SK-MEL-5 (cell line): ENCODE measurements at regions not wholly inside any gene's neighbourhood (a gene's known extent, or its start where the extent isn't known, plus 50 kb on each side); places are given as distances from the start of the nearest gene placed in this dataset.
A peak's percentile ranks its signal among the peaks of the same experiment; 100 is the strongest.

Experiments used
- DNase-seq: peaks from one replicate; pipeline ENCODE4 v3.0.0-alpha.2; 2016; ENCODE audit warnings: low read depth, low spot score
- in situ Hi-C: cut with HindIII; loops from 2 replicates; pipeline ENCODE4 v1.10.0; 2016; ENCODE audit warnings: low sequenced_read_pairs, high pct_unique_total_duplicates, low pct_unique_long_range_greater_than_20kb

GRCh38 chr21:22649246-22649645, 1651.0 kb downstream of the NCAM2 start:
- no peak for DNase-seq
- in situ Hi-C loops: no loop called here

GRCh38 chr21:22650226-22650625, 1652.0 kb downstream of the NCAM2 start:
- DNase-seq: no peak
- in situ Hi-C loops: no loop called here

GRCh38 chr21:22657781-22658180, 1659.6 kb downstream of the NCAM2 start:
- in situ Hi-C loops: no loop called here
- no peak for DNase-seq

GRCh38 chr21:22670148-22670547, 1671.9 kb downstream of the NCAM2 start:
- no peak for DNase-seq
- in situ Hi-C loops: no loop called here

GRCh38 chr21:22679207-22679606, 1681.0 kb downstream of the NCAM2 start:
- in situ Hi-C loops: no loop called here
- no peak for DNase-seq

- in situ Hi-C loops: no loop called here
Observed at GRCh38 chr21:22691658-22692057, 1693.4 kb downstream of the NCAM2 start.

GRCh38 chr21:22703521-22703920, 1705.3 kb downstream of the NCAM2 start:
- no peak for DNase-seq
- in situ Hi-C loops: no loop called here

More at GRCh38 chr21:22691658-22692057, 1693.4 kb downstream of the NCAM2 start:
- no peak for DNase-seq

GRCh38 chr21:22710721-22711120, 1712.5 kb downstream of the NCAM2 start:
- in situ Hi-C loops: no loop called here
- no peak for DNase-seq

GRCh38 chr21:22711636-22712035, 1713.4 kb downstream of the NCAM2 start:
- in situ Hi-C loops: no loop called here

GRCh38 chr21:22725436-22725835, 1727.2 kb downstream of the NCAM2 start:
- in situ Hi-C loops: no loop called here
- DNase-seq: no peak

More at GRCh38 chr21:22711636-22712035, 1713.4 kb downstream of the NCAM2 start:
- DNase-seq: no peak

- in situ Hi-C loops: no loop called here
- no peak for DNase-seq
Observed at GRCh38 chr21:22728091-22728490, 1729.9 kb downstream of the NCAM2 start.

- in situ Hi-C loops: no loop called here
- no peak for DNase-seq
Observed at GRCh38 chr21:22743085-22743484, 1744.9 kb downstream of the NCAM2 start.

GRCh38 chr21:22754746-22755145, 1756.5 kb downstream of the NCAM2 start:
- DNase-seq: no peak
- in situ Hi-C loops: no loop called here

- in situ Hi-C loops: no loop called here
- DNase-seq: peak; percentile 14
Observed at GRCh38 chr21:22758478-22758877, 1760.3 kb downstream of the NCAM2 start.

- in situ Hi-C loops: no loop called here
Observed at GRCh38 chr21:22762463-22762862, 1764.3 kb downstream of the NCAM2 start.

GRCh38 chr21:22763442-22763841, 1765.2 kb downstream of the NCAM2 start:
- no peak for DNase-seq
- in situ Hi-C loops: no loop called here

More at GRCh38 chr21:22762463-22762862, 1764.3 kb downstream of the NCAM2 start:
- DNase-seq: no peak

GRCh38 chr21:22764222-22764621, 1766.0 kb downstream of the NCAM2 start:
- in situ Hi-C loops: no loop called here
- DNase-seq: no peak

GRCh38 chr21:22791376-22791775, 1793.2 kb downstream of the NCAM2 start:
- no peak for DNase-seq
- in situ Hi-C loops: no loop called here

GRCh38 chr21:22791986-22792560, 1793.9 kb downstream of the NCAM2 start:
- in situ Hi-C loops: no loop called here
- peak; percentile 58 for DNase-seq

GRCh38 chr21:22795091-22795490, 1796.9 kb downstream of the NCAM2 start:
- DNase-seq: no peak
- in situ Hi-C loops: no loop called here
